ENCODE measurements at regions not wholly inside any gene's neighbourhood (a gene's known extent, or its start where the extent isn't known, plus 50 kb on each side); places are given as distances from the start of the nearest gene placed in this dataset.

DNA sequence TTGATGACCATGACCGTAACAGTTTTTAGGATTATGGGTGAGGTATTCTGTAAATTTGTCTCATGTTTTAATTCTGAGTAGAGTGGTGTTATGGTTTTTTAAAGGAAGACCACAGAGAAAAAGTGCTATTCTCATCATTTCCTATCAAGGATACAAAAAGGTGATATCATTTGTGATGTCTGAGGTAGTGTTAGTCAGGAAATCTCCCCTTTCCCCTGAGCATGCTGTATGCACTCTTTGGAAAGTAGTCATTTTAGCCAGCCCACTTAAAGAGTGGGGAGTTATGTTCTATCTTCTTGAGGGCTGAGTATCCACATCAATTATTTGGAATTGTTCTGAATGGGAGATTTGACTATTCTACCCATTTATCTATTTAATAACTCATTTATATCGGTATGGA, 414.2 kb upstream of the SLC14A2 start:
- Histone ChIP-seq H3K9me3 (ENCODE audit: control insufficient read depth in 2 of 2, low read length in 2 of 2) (no peaks in the 10 kb centered on the region), H3K27ac (ENCODE audit: low read length) (no peak overlapping the region), H3K36me3 (ENCODE audit: control insufficient read depth in 2 of 2, insufficient read depth in 2 of 2, low read length in 2 of 2) (no peaks in the 10 kb centered on the region), H3K9ac (ENCODE audit: low read length in 2 of 2) (no peak overlapping the region), H3K27me3 (ENCODE audit: control insufficient read depth in 1 of 2, insufficient read depth in 2 of 2, low read length in 2 of 2) (no peaks in the 10 kb centered on the region), H3K4me1 (ENCODE audit: control insufficient read depth, insufficient read depth, low read length) (no peaks in the 10 kb centered on the region), H3K4me3 (ENCODE audit: low read length in 2 of 2) (no peak overlapping the region)

DNA sequence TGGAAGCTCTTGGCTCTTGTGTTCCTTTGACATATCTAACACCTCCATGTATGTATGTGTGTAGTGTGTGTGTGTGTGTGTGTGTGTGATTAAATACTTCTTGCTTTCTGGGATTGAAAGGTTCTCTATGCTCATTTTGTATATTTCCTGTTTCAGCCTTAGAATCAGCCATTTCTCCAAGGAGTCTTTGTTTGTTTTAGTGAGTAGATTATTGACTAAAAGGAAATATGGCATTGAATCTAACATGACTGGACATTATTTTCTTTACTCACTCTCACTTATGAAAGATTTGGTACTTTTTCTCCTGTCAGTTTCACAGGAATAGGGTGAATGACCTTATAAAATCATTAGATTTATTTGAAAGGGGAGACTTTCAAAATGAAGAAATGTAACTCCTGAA, 413.8 kb upstream of the SLC14A2 start:
- Histone ChIP-seq H3K4me1 (ENCODE audit: control insufficient read depth, insufficient read depth, low read length) (no peaks in the 10 kb centered on the region), H3K27ac (ENCODE audit: low read length) (no peak overlapping the region), H3K9ac (ENCODE audit: low read length in 2 of 2) (no peak overlapping the region), H3K4me3 (ENCODE audit: low read length in 2 of 2) (no peak overlapping the region), H3K27me3 (ENCODE audit: control insufficient read depth in 1 of 2, insufficient read depth in 2 of 2, low read length in 2 of 2) (no peaks in the 10 kb centered on the region), H3K36me3 (ENCODE audit: control insufficient read depth in 2 of 2, insufficient read depth in 2 of 2, low read length in 2 of 2) (no peaks in the 10 kb centered on the region), H3K9me3 (ENCODE audit: control insufficient read depth in 2 of 2, low read length in 2 of 2) (no peaks in the 10 kb centered on the region)

DNA sequence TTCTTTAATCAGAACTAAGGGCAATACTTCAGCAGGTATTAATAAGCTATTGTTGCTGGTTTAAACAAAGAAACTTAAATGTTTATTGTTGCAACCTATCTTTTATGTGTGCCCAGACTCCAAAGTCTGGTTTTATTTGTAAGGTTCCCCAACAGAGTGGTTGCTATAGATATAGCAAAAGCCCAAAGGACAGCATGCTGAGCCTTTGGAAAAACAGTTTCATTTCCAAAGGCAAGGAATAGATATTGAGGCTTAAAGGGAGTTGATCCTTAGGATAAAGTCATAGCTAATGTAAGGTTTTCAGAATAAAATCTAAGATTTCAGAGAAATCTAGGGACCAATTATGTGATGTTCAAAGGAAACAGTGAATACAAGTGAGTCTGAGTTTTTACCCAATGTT, 413.2 kb upstream of the SLC14A2 start:
- Histone ChIP-seq H3K9me3 (ENCODE audit: control insufficient read depth in 2 of 2, low read length in 2 of 2) (no peaks in the 10 kb centered on the region), H3K27me3 (ENCODE audit: control insufficient read depth in 1 of 2, insufficient read depth in 2 of 2, low read length in 2 of 2) (no peaks in the 10 kb centered on the region), H3K27ac (ENCODE audit: low read length) (no peak overlapping the region), H3K4me3 (ENCODE audit: low read length in 2 of 2) (no peak overlapping the region), H3K4me1 (ENCODE audit: control insufficient read depth, insufficient read depth, low read length) (no peaks in the 10 kb centered on the region), H3K36me3 (ENCODE audit: control insufficient read depth in 2 of 2, insufficient read depth in 2 of 2, low read length in 2 of 2) (no peaks in the 10 kb centered on the region), H3K9ac (ENCODE audit: low read length in 2 of 2) (no peak overlapping the region)

DNA sequence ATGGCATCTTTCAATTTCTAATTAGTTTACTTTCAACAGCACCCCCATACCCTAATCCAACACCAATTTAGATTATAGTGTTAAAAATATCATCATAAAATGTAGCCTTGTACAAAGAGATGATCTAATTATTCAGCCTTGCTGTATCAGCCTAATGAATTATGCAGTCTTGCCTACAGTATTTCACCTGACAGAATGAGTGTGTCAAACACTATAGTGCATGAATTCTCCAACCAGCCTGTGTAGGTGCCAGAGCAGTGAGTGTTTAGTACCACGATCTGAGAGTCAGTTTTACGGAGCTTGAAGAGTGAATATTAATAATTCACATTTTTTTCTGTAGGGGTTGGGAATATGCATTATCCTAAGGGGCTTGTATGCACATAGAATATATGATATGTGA, 411.6 kb upstream of the SLC14A2 start:
- Histone ChIP-seq H3K9me3 (ENCODE audit: control insufficient read depth in 2 of 2, low read length in 2 of 2) (no peaks in the 10 kb centered on the region), H3K27ac (ENCODE audit: low read length) (no peak overlapping the region), H3K4me1 (ENCODE audit: control insufficient read depth, insufficient read depth, low read length) (no peaks in the 10 kb centered on the region), H3K9ac (ENCODE audit: low read length in 2 of 2) (no peak overlapping the region), H3K27me3 (ENCODE audit: control insufficient read depth in 1 of 2, insufficient read depth in 2 of 2, low read length in 2 of 2) (no peaks in the 10 kb centered on the region), H3K4me3 (ENCODE audit: low read length in 2 of 2) (no peak overlapping the region), H3K36me3 (ENCODE audit: control insufficient read depth in 2 of 2, insufficient read depth in 2 of 2, low read length in 2 of 2) (no peaks in the 10 kb centered on the region)

DNA sequence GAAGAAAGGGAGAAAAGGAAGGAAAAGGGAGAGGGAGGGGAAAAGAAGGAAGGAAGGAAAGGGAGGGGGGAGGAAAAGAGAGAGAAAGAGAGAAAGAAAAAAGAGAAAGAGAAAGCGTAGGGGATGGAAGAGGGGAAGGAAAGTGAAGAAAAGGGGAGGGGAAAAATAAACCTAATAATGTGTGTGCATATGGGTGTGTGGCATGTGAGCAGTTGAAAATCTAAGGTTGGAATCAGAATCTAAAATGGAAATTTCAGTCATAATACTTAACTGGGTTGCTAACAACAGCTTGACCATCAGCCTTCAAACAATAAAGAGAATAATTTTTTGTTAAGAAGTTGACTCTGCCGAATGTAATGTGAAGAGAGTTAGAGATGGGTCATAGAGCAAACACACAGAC, 407.9 kb upstream of the SLC14A2 start:
- no peaks in the 10 kb centered on the region for H3K27me3 ChIP-seq (ENCODE audit: control insufficient read depth in 1 of 2, insufficient read depth in 2 of 2, low read length in 2 of 2)
- H3K27ac ChIP-seq (ENCODE audit: low read length): no peak overlapping the region
- H3K36me3 ChIP-seq (ENCODE audit: control insufficient read depth in 2 of 2, insufficient read depth in 2 of 2, low read length in 2 of 2): no peaks in the 10 kb centered on the region
- no peak overlapping the region for H3K9ac ChIP-seq (ENCODE audit: low read length in 2 of 2)
- H3K4me1 ChIP-seq (ENCODE audit: control insufficient read depth, insufficient read depth, low read length): no peaks in the 10 kb centered on the region
- no peak overlapping the region for H3K4me3 ChIP-seq (ENCODE audit: low read length in 2 of 2)
- no peaks in the 10 kb centered on the region for H3K9me3 ChIP-seq (ENCODE audit: control insufficient read depth in 2 of 2, low read length in 2 of 2)

DNA sequence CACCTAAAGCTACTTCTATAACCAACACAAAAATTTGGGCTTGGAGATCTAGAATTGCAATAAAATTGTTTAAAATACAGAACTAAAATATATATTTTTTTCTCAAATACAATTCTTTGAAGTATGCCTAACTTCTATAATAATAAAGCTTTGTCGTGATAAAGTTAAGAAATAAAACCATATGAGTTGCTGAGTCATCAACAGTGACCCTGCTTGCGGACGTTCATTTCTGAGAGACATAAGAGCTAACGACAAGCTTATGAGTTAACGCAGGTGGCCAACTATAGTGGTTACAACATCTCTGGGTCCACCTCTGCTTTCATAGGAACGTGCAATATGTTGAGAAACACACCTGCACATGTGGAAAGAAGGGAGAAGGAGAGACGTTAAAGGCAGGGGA, 407.1 kb upstream of the SLC14A2 start:
- H3K9me3 ChIP-seq (ENCODE audit: control insufficient read depth in 2 of 2, low read length in 2 of 2): no peaks in the 10 kb centered on the region
- H3K4me3 ChIP-seq (ENCODE audit: low read length in 2 of 2): no peak overlapping the region
- H3K27ac ChIP-seq (ENCODE audit: low read length): no peak overlapping the region
- H3K4me1 ChIP-seq (ENCODE audit: control insufficient read depth, insufficient read depth, low read length): no peaks in the 10 kb centered on the region
- H3K36me3 ChIP-seq (ENCODE audit: control insufficient read depth in 2 of 2, insufficient read depth in 2 of 2, low read length in 2 of 2): no peaks in the 10 kb centered on the region
- no peaks in the 10 kb centered on the region for H3K27me3 ChIP-seq (ENCODE audit: control insufficient read depth in 1 of 2, insufficient read depth in 2 of 2, low read length in 2 of 2)
- H3K9ac ChIP-seq (ENCODE audit: low read length in 2 of 2): no peak overlapping the region

DNA sequence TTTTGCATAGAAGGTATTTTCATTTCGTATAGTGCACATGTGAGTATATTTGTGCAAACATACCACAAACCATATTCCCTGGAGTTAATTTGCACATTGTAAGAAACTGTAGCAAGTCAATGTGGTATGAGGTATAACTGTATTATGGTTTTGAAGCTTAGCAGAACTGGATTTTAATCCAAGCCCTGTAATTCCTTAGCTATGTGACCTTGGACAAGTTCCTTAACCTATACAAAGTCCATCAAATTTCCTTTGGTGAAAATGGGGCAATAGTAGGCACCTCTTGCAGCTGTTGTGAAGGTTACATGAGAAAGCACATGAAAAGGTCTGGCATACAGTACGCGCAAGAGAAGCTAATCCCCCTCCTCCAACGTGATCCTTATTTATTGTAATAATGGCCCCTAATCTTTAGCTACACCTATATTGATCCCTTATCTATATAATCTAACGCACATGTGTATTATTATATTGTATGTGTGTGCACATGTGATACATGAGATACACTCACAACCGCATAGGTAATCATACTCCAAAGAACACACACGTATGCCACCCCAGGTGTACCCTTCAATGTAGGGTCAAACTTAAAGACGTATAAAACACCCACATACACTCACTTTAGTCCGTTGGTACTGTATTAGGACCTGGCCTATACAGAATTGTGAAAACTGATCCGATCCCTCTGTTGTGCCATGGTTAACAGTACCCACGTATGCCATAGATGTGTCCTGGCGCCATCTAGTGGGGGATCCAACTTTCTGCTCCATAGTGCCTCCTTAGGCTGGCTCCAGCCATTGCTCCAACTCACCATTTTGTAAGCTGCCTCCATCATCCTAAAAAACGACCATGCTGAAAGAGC, 402.9 kb upstream of the SLC14A2 start:
- Histone ChIP-seq H3K9me3 (ENCODE audit: control insufficient read depth in 2 of 2, low read length in 2 of 2) (no peaks in the 10 kb centered on the region), H3K27me3 (ENCODE audit: control insufficient read depth in 1 of 2, insufficient read depth in 2 of 2, low read length in 2 of 2) (no peaks in the 10 kb centered on the region), H3K4me1 (ENCODE audit: control insufficient read depth, insufficient read depth, low read length) (no peaks in the 10 kb centered on the region), H3K4me3 (ENCODE audit: low read length in 2 of 2) (no peak overlapping the region), H3K36me3 (ENCODE audit: control insufficient read depth in 2 of 2, insufficient read depth in 2 of 2, low read length in 2 of 2) (no peaks in the 10 kb centered on the region), H3K27ac (ENCODE audit: low read length) (no peak overlapping the region), H3K9ac (ENCODE audit: low read length in 2 of 2) (no peak overlapping the region)

DNA sequence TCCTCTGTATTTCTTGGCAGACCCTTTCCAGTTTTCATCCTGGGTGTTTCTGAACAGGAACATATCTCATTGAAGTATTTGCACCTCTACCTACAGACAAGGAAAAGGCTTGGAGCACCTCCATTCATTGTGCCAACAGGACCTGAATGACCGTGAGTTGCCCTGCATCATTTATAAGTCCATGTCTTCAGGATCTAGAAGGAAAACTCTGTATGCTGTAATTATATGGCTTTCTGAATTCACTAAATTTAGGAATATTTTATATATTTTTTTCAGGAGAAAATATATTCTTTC, 402.3 kb upstream of the SLC14A2 start:
- no peaks in the 10 kb centered on the region for H3K9me3 ChIP-seq (ENCODE audit: control insufficient read depth in 2 of 2, low read length in 2 of 2)
- no peak overlapping the region for H3K9ac ChIP-seq (ENCODE audit: low read length in 2 of 2)
- H3K27me3 ChIP-seq (ENCODE audit: control insufficient read depth in 1 of 2, insufficient read depth in 2 of 2, low read length in 2 of 2): no peaks in the 10 kb centered on the region
- no peaks in the 10 kb centered on the region for H3K4me1 ChIP-seq (ENCODE audit: control insufficient read depth, insufficient read depth, low read length)
- no peak overlapping the region for H3K4me3 ChIP-seq (ENCODE audit: low read length in 2 of 2)
- no peak overlapping the region for H3K27ac ChIP-seq (ENCODE audit: low read length)
- H3K36me3 ChIP-seq (ENCODE audit: control insufficient read depth in 2 of 2, insufficient read depth in 2 of 2, low read length in 2 of 2): no peaks in the 10 kb centered on the region

DNA sequence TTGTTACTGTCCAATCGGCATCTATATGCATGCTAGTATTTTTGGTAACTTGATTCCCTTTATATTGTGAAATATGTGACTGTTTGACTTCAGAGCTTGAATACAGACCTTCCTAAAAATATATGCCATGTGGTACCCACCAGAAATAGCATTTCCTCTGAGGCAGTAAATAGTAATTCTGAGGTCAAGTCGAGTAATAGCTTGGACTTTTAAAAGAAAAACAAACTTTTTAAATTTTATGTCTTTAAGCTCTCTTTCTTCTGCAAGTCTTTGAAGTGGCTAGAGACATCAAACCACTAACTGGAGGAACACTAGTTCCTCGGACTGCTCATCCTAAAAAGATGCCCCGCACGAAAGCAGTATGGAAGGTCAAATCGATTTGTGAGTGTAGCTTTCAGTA, 396.8 kb upstream of the SLC14A2 start:
- Histone ChIP-seq H3K27ac (ENCODE audit: low read length) (no peak overlapping the region), H3K27me3 (ENCODE audit: control insufficient read depth in 1 of 2, insufficient read depth in 2 of 2, low read length in 2 of 2) (no peaks in the 10 kb centered on the region), H3K9ac (ENCODE audit: low read length in 2 of 2) (no peak overlapping the region), H3K4me1 (ENCODE audit: control insufficient read depth, insufficient read depth, low read length) (no peaks in the 10 kb centered on the region), H3K9me3 (ENCODE audit: control insufficient read depth in 2 of 2, low read length in 2 of 2) (no peaks in the 10 kb centered on the region), H3K36me3 (ENCODE audit: control insufficient read depth in 2 of 2, insufficient read depth in 2 of 2, low read length in 2 of 2) (no peaks in the 10 kb centered on the region), H3K4me3 (ENCODE audit: low read length in 2 of 2) (no peak overlapping the region)

DNA sequence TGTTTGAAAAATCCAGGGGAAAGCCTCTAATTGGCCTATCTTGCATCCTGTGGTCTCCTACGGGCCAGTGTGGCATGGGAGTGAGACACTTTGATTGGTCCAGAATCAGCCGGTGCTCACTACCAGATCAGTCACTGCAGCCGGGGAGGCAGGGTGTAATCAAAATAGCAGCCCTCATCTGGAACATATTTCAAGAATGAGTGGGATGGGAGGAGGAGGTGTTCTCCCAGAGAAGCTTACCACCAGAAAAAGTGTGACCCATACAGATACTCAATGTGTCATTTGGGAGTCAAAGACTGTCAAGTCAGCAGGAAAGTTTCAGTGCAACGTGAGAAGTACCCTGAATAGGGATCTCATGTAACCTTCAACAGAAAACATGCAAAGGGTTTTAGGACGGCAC, 393.9 kb upstream of the SLC14A2 start:
- Histone ChIP-seq H3K9me3 (ENCODE audit: control insufficient read depth in 2 of 2, low read length in 2 of 2) (no peaks in the 10 kb centered on the region), H3K27me3 (ENCODE audit: control insufficient read depth in 1 of 2, insufficient read depth in 2 of 2, low read length in 2 of 2) (no peaks in the 10 kb centered on the region), H3K27ac (ENCODE audit: low read length) (no peak overlapping the region), H3K36me3 (ENCODE audit: control insufficient read depth in 2 of 2, insufficient read depth in 2 of 2, low read length in 2 of 2) (no peaks in the 10 kb centered on the region), H3K4me1 (ENCODE audit: control insufficient read depth, insufficient read depth, low read length) (no peaks in the 10 kb centered on the region), H3K9ac (ENCODE audit: low read length in 2 of 2) (no peak overlapping the region), H3K4me3 (ENCODE audit: low read length in 2 of 2) (no peak overlapping the region)

DNA sequence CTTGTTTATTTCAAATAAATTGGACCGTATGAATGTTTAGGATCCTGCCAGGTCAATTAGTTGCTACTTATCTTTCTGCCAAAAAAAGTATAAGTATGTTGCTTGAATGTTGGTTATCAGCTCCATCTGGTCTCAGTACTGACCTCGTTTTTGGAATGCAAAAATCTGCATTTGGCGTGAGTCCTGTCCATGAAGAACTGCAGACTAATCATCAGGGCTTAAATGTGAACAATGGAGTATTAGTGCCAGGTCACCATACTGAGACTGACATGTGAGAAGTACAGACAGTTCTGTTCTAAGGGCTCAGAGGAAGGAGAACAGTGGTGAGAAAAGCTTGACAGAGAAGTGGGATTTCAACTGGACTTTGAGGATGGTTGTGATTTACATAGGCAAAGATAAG, 393.1 kb upstream of the SLC14A2 start:
- H3K4me1 ChIP-seq (ENCODE audit: control insufficient read depth, insufficient read depth, low read length): no peaks in the 10 kb centered on the region
- no peak overlapping the region for H3K4me3 ChIP-seq (ENCODE audit: low read length in 2 of 2)
- H3K27ac ChIP-seq (ENCODE audit: low read length): no peak overlapping the region
- H3K9ac ChIP-seq (ENCODE audit: low read length in 2 of 2): no peak overlapping the region
- H3K9me3 ChIP-seq (ENCODE audit: control insufficient read depth in 2 of 2, low read length in 2 of 2): no peaks in the 10 kb centered on the region
- H3K27me3 ChIP-seq (ENCODE audit: control insufficient read depth in 1 of 2, insufficient read depth in 2 of 2, low read length in 2 of 2): no peaks in the 10 kb centered on the region
- no peaks in the 10 kb centered on the region for H3K36me3 ChIP-seq (ENCODE audit: control insufficient read depth in 2 of 2, insufficient read depth in 2 of 2, low read length in 2 of 2)

Data from stomach smooth muscle (tissue), 2 donors.